Aorta (tissue), 5 donors: ENCODE measurements at regions not wholly inside any gene's neighbourhood (a gene's known extent, or its start where the extent isn't known, plus 50 kb on each side); places are given as distances from the start of the nearest gene placed in this dataset.
"Not testable (repeated sequence)": the region's sequence is repeated elsewhere in the genome, so short reads cannot be mapped to it uniquely, and the experiment has no call there.

ENCODE experiments used
- ATAC-seq: fragments of 200-7000 bp; cut with Tn5 transposase; one replicate; pipeline ENCODE4 v1.9.1; 2022; ENCODE audit warnings: moderate library complexity; ENCODE audit not compliant: low FRiP score
- DNase-seq, 2 donors: peaks; one replicate each; pipeline ENCODE4 v3.0.0-alpha.2; 2020
- H3K27ac ChIP-seq, 2 donors: one replicate each; pipeline ENCODE4 v1.5.1; 2013; ENCODE audit warnings: low read length in 2 of 2, mild to moderate bottlenecking in 2 of 2, moderate library complexity in 2 of 2, control low read depth in 1 of 2, inconsistent platforms in 1 of 2, low read depth in 1 of 2
- H3K27me3 ChIP-seq, 2 donors: one replicate each; pipeline ENCODE4 v1.6.1; 2013; ENCODE audit warnings: control low read depth in 1 of 2, low read length in 1 of 2, mild to moderate bottlenecking in 1 of 2, moderate library complexity in 1 of 2; ENCODE audit not compliant: insufficient read depth in 2 of 2, control insufficient read depth in 1 of 2
- H3K36me3 ChIP-seq, 2 donors: one replicate each; pipeline ENCODE4 v1.6.1; 2013; ENCODE audit warnings: control low read depth in 1 of 2, low read length in 1 of 2, mild to moderate bottlenecking in 1 of 2; ENCODE audit not compliant: insufficient read depth in 2 of 2, control insufficient read depth in 1 of 2
- H3K4me1 ChIP-seq, 2 donors: one replicate each; pipeline ENCODE4 v1.6.1; 2013; ENCODE audit warnings: low read length in 2 of 2, control low read depth in 1 of 2, mild to moderate bottlenecking in 1 of 2, moderate library complexity in 1 of 2; ENCODE audit not compliant: insufficient read depth in 2 of 2, control insufficient read depth in 1 of 2
- H3K4me3 ChIP-seq, 2 donors: one replicate each; pipeline ENCODE4 v1.5.1; 2013; ENCODE audit warnings: low read length in 2 of 2, control low read depth in 1 of 2, mild to moderate bottlenecking in 1 of 2
- H3K9me3 ChIP-seq: one replicate; pipeline ENCODE4 v1.6.1; 2013; ENCODE audit warnings: mild to moderate bottlenecking, low read length; ENCODE audit not compliant: control insufficient read depth
- WGBS, 2 donors: extraction: QIAGEN DNeasy Blood & Tissue Kit; methylation state at CpG; one replicate each; pipeline ENCODE4 v1.1.7; 2013; 5-methylcytosine and 5-hydroxymethylcytosine counted together
- intact Hi-C, 2 donors: fragments of 100-400 bp; cut with DNase I; formaldehyde crosslinking; loops; one replicate each; pipeline versions ENCODE4 v1.14.2 to v1.15.0; 2022
- donor health status: healthy with polysubstance abuse.
- donor health status: Bipolar disorder and iron deficiency.
- donor health status: DM: no; HTN: no; CAD: no.
- donor health status: DM: no; HTN: no; CAD: no.
- donor health status: DM: yes; HTN: yes; CAD: no.

GRCh38 chr21:6538320-6538719 lies 3983.1 kb upstream of the TPTE start:
- ATAC-seq, H3K36me3 ChIP-seq, intact Hi-C loops, DNase-seq, H3K4me1 ChIP-seq, H3K4me3 ChIP-seq, H3K9me3 ChIP-seq, H3K27me3 ChIP-seq, H3K27ac ChIP-seq: not testable (repeated sequence)
- no CpG with 5 or more reads among the region's 12 CpGs for WGBS, 2 donors

GRCh38 chr21:6539688-6540087 lies 3981.7 kb upstream of the TPTE start:
- H3K27ac ChIP-seq, H3K27me3 ChIP-seq, intact Hi-C loops, H3K4me1 ChIP-seq, DNase-seq, H3K36me3 ChIP-seq, H3K9me3 ChIP-seq, ATAC-seq, H3K4me3 ChIP-seq: not testable (repeated sequence)
- no CpG with 5 or more reads among the region's 7 CpGs for WGBS, 2 donors

GRCh38 chr21:6541036-6541435 lies 3980.3 kb upstream of the TPTE start:
- H3K27ac ChIP-seq, H3K36me3 ChIP-seq, H3K4me3 ChIP-seq, H3K4me1 ChIP-seq, intact Hi-C loops, H3K9me3 ChIP-seq, ATAC-seq, H3K27me3 ChIP-seq, DNase-seq: not testable (repeated sequence)
- no CpG with 5 or more reads among the region's 11 CpGs for WGBS, 2 donors

DNA sequence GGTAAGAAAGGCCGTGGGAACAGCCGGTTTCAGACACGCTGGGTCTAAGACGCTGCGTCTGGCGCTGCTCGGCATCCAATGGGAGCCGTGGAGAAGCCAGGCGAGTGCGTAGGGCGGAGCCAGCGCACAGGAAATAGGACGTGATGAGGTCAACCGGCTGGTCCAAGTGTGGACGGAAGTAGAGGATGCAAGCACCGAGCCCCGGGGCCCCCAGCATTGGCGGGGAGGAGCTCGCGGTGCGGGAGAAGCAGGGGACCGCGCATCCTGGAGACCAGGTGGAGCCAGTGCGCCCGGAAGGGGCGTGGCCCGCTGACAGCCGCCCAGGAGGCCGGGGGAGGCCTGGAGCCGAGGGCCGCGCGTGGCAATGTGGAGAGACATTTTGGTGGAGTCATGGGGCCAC lies 3976.1 kb upstream of the TPTE start:
- ATAC-seq, H3K36me3 ChIP-seq, intact Hi-C loops, H3K27me3 ChIP-seq, H3K9me3 ChIP-seq, H3K27ac ChIP-seq, H3K4me1 ChIP-seq, H3K4me3 ChIP-seq, DNase-seq: not testable (repeated sequence)
- WGBS, 2 donors: no CpG with 5 or more reads among the region's 33 CpGs

GRCh38 chr21:6551045-6551444 lies 3970.3 kb upstream of the TPTE start:
- WGBS, 2 donors: no CpG with 5 or more reads among the region's 23 CpGs
- H3K27me3 ChIP-seq, intact Hi-C loops, ATAC-seq, H3K27ac ChIP-seq, H3K9me3 ChIP-seq, H3K36me3 ChIP-seq, H3K4me1 ChIP-seq, H3K4me3 ChIP-seq, DNase-seq: not testable (repeated sequence)

GRCh38 chr21:6553505-6554376 lies 3967.6 kb upstream of the TPTE start:
- DNase-seq, H3K9me3 ChIP-seq, ATAC-seq, H3K4me3 ChIP-seq, H3K36me3 ChIP-seq, H3K27me3 ChIP-seq, H3K27ac ChIP-seq, H3K4me1 ChIP-seq, intact Hi-C loops: not testable (repeated sequence)
- WGBS, 2 donors: no CpG with 5 or more reads among the region's 24 CpGs

DNA sequence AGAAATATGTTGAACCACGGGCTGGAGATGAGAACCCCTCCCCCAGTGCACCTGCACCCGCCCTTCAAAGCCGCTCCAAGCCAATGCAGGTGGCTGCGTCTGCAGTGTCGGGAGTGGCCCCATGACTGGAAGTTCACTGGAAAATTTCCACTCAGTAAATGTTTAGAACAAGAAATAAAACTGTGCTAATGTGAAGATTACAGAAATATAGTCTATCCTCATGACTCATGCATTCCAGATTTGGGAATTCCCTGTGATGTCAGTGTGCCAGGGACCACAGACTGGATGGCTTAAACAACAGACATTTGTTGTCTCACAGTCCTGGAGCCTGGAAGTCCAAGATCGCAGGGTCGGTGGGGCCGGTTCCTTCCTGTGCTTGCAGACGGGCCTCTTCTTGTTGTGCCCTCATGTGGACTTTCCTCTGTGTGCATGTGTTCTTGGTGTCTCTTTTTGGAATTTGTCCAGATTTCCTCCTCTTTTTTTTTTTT lies 3967.0 kb upstream of the TPTE start:
- H3K36me3 ChIP-seq, intact Hi-C loops, DNase-seq, H3K9me3 ChIP-seq, H3K27me3 ChIP-seq, H3K4me1 ChIP-seq, H3K4me3 ChIP-seq, H3K27ac ChIP-seq, ATAC-seq: not testable (repeated sequence)
- WGBS, 2 donors: no CpG with 5 or more reads among the region's 9 CpGs

DNA sequence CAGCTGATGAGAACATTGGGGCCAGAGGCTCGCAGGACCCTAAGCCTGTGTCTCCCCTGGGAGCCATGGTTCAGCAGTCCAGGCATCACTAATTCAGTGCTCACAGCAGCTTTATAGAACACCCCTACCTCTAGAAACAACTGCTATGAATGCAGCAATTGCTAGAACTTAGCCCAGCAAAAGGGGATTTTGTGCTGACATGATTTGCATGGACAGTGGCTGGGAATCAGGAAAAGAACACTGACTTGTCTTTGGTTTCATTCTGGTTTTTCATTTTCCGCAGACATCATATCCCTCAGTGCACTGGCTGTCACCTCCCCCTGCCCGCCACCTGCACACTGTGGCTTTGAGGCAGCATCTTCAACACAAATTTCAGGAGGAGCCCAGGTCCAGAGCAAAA lies 3964.9 kb upstream of the TPTE start:
- H3K4me3 ChIP-seq, H3K27me3 ChIP-seq, DNase-seq, intact Hi-C loops, H3K9me3 ChIP-seq, H3K27ac ChIP-seq, H3K36me3 ChIP-seq, ATAC-seq, H3K4me1 ChIP-seq: not testable (repeated sequence)
- no CpG with 5 or more reads among the region's 3 CpGs for WGBS, 2 donors

- H3K4me3 ChIP-seq, intact Hi-C loops, H3K36me3 ChIP-seq, H3K27ac ChIP-seq, DNase-seq, H3K4me1 ChIP-seq, H3K9me3 ChIP-seq, ATAC-seq, H3K27me3 ChIP-seq: not testable (repeated sequence)
- 89 to 100% methylated on average over 1 to 4 of the region's 14 CpGs for WGBS, 2 donors
These were observed 3964.0 kb upstream of the TPTE start for GRCh38 chr21:6557415-6557814.
